ENCODE measurements at regions not wholly inside any gene's neighbourhood (a gene's known extent, or its start where the extent isn't known, plus 50 kb on each side); places are given as distances from the start of the nearest gene placed in this dataset.

DNA sequence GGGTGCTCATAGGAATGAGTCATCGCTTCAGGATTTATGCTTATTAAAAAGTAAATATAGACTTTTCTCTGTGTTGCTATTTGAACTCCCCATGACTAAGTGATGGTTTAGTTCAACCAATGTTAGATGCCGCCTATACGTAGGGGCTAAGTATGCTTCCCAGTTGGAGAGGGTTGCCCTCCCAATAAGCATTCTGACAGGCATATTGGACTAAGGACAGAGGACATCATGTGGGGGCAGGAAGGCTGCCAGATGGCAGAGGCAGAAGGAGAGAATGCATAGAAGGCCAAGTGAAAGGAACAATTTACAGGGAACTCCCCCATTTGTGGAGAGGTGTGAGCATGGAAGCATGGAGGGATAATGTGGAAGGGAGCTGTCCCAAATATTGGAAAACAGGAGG lies 318.4 kb upstream of the OBI1 start:
- Histone ChIP-seq H3K4me3 (ENCODE audit: low read depth, low read length) (no peak overlapping the region), H3K27me3 (ENCODE audit: control insufficient read depth, insufficient read depth, low read length) (no peaks in the 10 kb centered on the region), H3K9me3 (ENCODE audit: control insufficient read depth, insufficient read depth, low read length) (no peaks in the 10 kb centered on the region), H3K27ac (ENCODE audit: low read depth, low read length) (no peak overlapping the region)
- POLR2A ChIA-PET: no interaction called here
- TF ChIP-seq, protein P1, sequence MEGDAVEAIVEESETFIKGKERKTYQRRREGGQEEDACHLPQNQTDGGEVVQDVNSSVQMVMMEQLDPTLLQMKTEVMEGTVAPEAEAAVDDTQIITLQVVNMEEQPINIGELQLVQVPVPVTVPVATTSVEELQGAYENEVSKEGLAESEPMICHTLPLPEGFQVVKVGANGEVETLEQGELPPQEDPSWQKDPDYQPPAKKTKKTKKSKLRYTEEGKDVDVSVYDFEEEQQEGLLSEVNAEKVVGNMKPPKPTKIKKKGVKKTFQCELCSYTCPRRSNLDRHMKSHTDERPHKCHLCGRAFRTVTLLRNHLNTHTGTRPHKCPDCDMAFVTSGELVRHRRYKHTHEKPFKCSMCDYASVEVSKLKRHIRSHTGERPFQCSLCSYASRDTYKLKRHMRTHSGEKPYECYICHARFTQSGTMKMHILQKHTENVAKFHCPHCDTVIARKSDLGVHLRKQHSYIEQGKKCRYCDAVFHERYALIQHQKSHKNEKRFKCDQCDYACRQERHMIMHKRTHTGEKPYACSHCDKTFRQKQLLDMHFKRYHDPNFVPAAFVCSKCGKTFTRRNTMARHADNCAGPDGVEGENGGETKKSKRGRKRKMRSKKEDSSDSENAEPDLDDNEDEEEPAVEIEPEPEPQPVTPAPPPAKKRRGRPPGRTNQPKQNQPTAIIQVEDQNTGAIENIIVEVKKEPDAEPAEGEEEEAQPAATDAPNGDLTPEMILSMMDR (IDR thresholded peaks at IDR 0.05; ENCODE audit: low read depth, low read length): no peak
- CTCF ChIA-PET: interaction anchor here (0.9 to 1.8 kb wide), 2 partner anchors 10 to 64 kb away, joined by 3 to 11 read pairs; no protein-coding TSS in a partner anchor
- DNase-seq (ENCODE audit: low read depth, low spot score): no peak

- H3K27ac ChIP-seq (ENCODE audit: low read depth, low read length): no peak overlapping the region
- H3K9me3 ChIP-seq (ENCODE audit: control insufficient read depth, insufficient read depth, low read length): no peaks in the 10 kb centered on the region
- TF ChIP-seq, protein P1 (IDR thresholded peaks at IDR 0.05; ENCODE audit: low read depth, low read length): no peak
- POLR2A ChIA-PET: no interaction called here
- CTCF ChIA-PET: interaction anchor here (0.8 to 1.1 kb wide), 2 partner anchors 12 to 16 kb away, joined by 3 to 4 read pairs; no protein-coding TSS in a partner anchor
- H3K4me3 ChIP-seq (ENCODE audit: low read depth, low read length): no peak overlapping the region
- DNase-seq (ENCODE audit: low read depth, low spot score): no peak
- H3K27me3 ChIP-seq (ENCODE audit: control insufficient read depth, insufficient read depth, low read length): no peaks in the 10 kb centered on the region
These were observed 317.7 kb upstream of the OBI1 start for GRCh38 chr13:78976696-78977095.

GRCh38 chr13:78972561-78972960 lies 313.6 kb upstream of the OBI1 start:
- H3K9me3 ChIP-seq (ENCODE audit: control insufficient read depth, insufficient read depth, low read length): no peaks in the 10 kb centered on the region
- ChIA-PET CTCF (interaction anchor here (1.2 to 1.3 kb wide), 2 partner anchors 834 to 851 kb away, joined by 3 read pairs; no protein-coding TSS in a partner anchor), POLR2A (no interaction called here)
- no peak for DNase-seq (ENCODE audit: low read depth, low spot score)
- no peaks in the 10 kb centered on the region for H3K27me3 ChIP-seq (ENCODE audit: control insufficient read depth, insufficient read depth, low read length)
- H3K27ac ChIP-seq (ENCODE audit: low read depth, low read length): no peak overlapping the region
- TF ChIP-seq, protein P1 (IDR thresholded peaks at IDR 0.05; ENCODE audit: low read depth, low read length): no peak
- no peak overlapping the region for H3K4me3 ChIP-seq (ENCODE audit: low read depth, low read length)

- no peaks in the 10 kb centered on the region for H3K9me3 ChIP-seq (ENCODE audit: control insufficient read depth, insufficient read depth, low read length)
- TF ChIP-seq, protein P1 (IDR thresholded peaks at IDR 0.05; ENCODE audit: low read depth, low read length): no peak
These were observed 312.5 kb upstream of the OBI1 start for GRCh38 chr13:78971355-78972025.

DNA sequence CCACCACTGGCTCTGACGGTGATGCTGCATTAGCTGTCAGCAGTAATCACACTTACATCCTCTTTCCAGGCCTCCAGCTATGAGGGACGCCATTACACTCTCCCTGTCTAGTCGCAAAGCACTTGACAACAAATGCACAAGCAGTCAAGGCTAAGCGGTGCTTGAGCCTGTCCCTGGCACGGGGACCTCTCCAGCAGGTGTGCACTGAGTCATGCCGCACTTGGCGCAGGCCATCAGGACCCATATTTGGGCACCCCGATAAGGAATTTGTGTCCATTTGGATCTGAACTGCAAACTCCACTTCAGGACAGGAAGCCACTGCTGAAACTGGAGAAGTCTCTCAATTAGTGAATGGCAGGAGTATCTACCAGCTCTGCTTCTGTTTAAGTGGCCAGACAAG lies 301.9 kb upstream of the OBI1 start:
- Histone ChIP-seq H3K9me3 (ENCODE audit: control insufficient read depth, insufficient read depth, low read length) (no peaks in the 10 kb centered on the region), H3K27me3 (ENCODE audit: control insufficient read depth, insufficient read depth, low read length) (no peaks in the 10 kb centered on the region), H3K4me3 (ENCODE audit: low read depth, low read length) (no peak overlapping the region), H3K27ac (ENCODE audit: low read depth, low read length) (no peak overlapping the region)
- CTCF ChIA-PET: interaction anchor here (1.2 kb wide), 1 partner anchor 16 kb away, joined by 3 read pairs; no protein-coding TSS in a partner anchor
- POLR2A ChIA-PET: no interaction called here
- TF ChIP-seq, protein P1 (IDR thresholded peaks at IDR 0.05; ENCODE audit: low read depth, low read length): no peak
- DNase-seq (ENCODE audit: low read depth, low spot score): no peak

More at GRCh38 chr13:78971355-78972025, 312.5 kb upstream of the OBI1 start:
- no peak for DNase-seq (ENCODE audit: low read depth, low spot score)
- no peak overlapping the region for H3K27ac ChIP-seq (ENCODE audit: low read depth, low read length)
- ChIA-PET POLR2A (no interaction called here), CTCF (interaction anchor here (0.7 to 1.2 kb wide), 2 partner anchors 10 to 850 kb away, joined by 3 to 5 read pairs; no protein-coding TSS in a partner anchor)
- no peaks in the 10 kb centered on the region for H3K27me3 ChIP-seq (ENCODE audit: control insufficient read depth, insufficient read depth, low read length)
- no peak overlapping the region for H3K4me3 ChIP-seq (ENCODE audit: low read depth, low read length)

All from AG04450 (cell line).